Smooth muscle cell (in vitro differentiated cells): ENCODE measurements at regions not wholly inside any gene's neighbourhood (a gene's known extent, or its start where the extent isn't known, plus 50 kb on each side); places are given as distances from the start of the nearest gene placed in this dataset.

Experiments
- DNase-seq: peaks from one replicate; lab custom pipeline; 2025; ENCODE audit not compliant: unreplicated experiment; lab: John Stamatoyannopoulos, UW
- H2AFZ ChIP-seq: fragments of 200-600 bp; sonication (generic); 2 replicates; pipeline ENCODE4 v1.6.0; 2016; ENCODE audit warnings: antibody characterized with exemption, low read depth, mild to moderate bottlenecking
- H3F3A ChIP-seq: fragments of 200-600 bp; sonication (generic); 2 replicates; pipeline ENCODE4 v1.6.0; 2017; ENCODE audit warnings: antibody characterized with exemption, low read depth
- H3K27ac ChIP-seq: fragments of 200-600 bp; sonication (generic); 2 replicates; pipeline ENCODE4 v1.5.1; 2016; ENCODE audit warnings: low read depth, mild to moderate bottlenecking
- H3K27me3 ChIP-seq: fragments of 200-600 bp; sonication (generic); 2 replicates; pipeline ENCODE4 v1.6.1; 2016; ENCODE audit warnings: low read depth, mild to moderate bottlenecking
- H3K36me3 ChIP-seq: fragments of 200-600 bp; sonication (generic); 2 replicates; pipeline ENCODE4 v1.5.1; 2016; ENCODE audit warnings: low read depth
- H3K4me1 ChIP-seq: fragments of 200-600 bp; sonication (generic); 2 replicates; pipeline ENCODE4 v1.5.1; 2016; ENCODE audit warnings: low read depth
- H3K4me2 ChIP-seq: fragments of 200-600 bp; sonication (generic); 2 replicates; pipeline ENCODE4 v1.6.0; 2016; ENCODE audit warnings: mild to moderate bottlenecking
- H3K4me3 ChIP-seq: fragments of 200-600 bp; sonication (generic); 2 replicates; pipeline ENCODE4 v1.5.1; 2016; ENCODE audit warnings: mild to moderate bottlenecking
- H3K79me2 ChIP-seq: fragments of 200-600 bp; sonication (generic); 2 replicates; pipeline ENCODE4 v1.6.0; 2016; ENCODE audit warnings: low read depth, mild to moderate bottlenecking
- H3K9ac ChIP-seq: fragments of 200-600 bp; sonication (generic); 2 replicates; pipeline ENCODE4 v1.6.0; 2016; ENCODE audit warnings: low read depth
- H3K9me3 ChIP-seq: fragments of 200-600 bp; sonication (generic); replicated peaks from 2 replicates; pipeline ENCODE4 v1.5.1; 2016; ENCODE audit warnings: low read depth
- H4K20me1 ChIP-seq: fragments of 200-600 bp; sonication (generic); 2 replicates; pipeline ENCODE4 v1.6.0; 2016; ENCODE audit warnings: low read depth
- CTCF ChIP-seq: fragments of 200-600 bp; sonication (generic); IDR thresholded peaks from 2 replicates; pipeline ENCODE4 v1.5.1; 2017; ENCODE audit warnings: borderline replicate concordance, mild to moderate bottlenecking, antibody characterized with exemption; ENCODE audit not compliant: insufficient read depth, poor library complexity, severe bottlenecking
- WGBS: methylation state at CpG from one replicate; pipeline ENCODE4 v1.1.7; 2016; ENCODE audit warnings: low lambda C conversion rate; 5-methylcytosine and 5-hydroxymethylcytosine counted together

- Histone ChIP-seq H2AFZ (no peak overlapping the region), H3K79me2 (peaks cover 4% of the 10 kb centered on the region), H3F3A (no peaks in the 10 kb centered on the region), H3K4me1 (peaks cover 17% of the 10 kb centered on the region), H3K9ac (no peak overlapping the region), H3K36me3 (no peaks in the 10 kb centered on the region), H3K9me3 (no peaks in the 10 kb centered on the region), H4K20me1 (peaks cover 96% of the 10 kb centered on the region), H3K4me2 (no peak overlapping the region), H3K27ac (no peak overlapping the region), H3K27me3 (no peaks in the 10 kb centered on the region), H3K4me3 (no peak overlapping the region)
- no peak for TF ChIP-seq CTCF
- 74% methylated on average over 10 of the region's 11 CpGs for WGBS
- DNase-seq, result no peak
Measured at GRCh38 chr4:3365326-3365725, 72.5 kb downstream of the RGS12 start.

DNA sequence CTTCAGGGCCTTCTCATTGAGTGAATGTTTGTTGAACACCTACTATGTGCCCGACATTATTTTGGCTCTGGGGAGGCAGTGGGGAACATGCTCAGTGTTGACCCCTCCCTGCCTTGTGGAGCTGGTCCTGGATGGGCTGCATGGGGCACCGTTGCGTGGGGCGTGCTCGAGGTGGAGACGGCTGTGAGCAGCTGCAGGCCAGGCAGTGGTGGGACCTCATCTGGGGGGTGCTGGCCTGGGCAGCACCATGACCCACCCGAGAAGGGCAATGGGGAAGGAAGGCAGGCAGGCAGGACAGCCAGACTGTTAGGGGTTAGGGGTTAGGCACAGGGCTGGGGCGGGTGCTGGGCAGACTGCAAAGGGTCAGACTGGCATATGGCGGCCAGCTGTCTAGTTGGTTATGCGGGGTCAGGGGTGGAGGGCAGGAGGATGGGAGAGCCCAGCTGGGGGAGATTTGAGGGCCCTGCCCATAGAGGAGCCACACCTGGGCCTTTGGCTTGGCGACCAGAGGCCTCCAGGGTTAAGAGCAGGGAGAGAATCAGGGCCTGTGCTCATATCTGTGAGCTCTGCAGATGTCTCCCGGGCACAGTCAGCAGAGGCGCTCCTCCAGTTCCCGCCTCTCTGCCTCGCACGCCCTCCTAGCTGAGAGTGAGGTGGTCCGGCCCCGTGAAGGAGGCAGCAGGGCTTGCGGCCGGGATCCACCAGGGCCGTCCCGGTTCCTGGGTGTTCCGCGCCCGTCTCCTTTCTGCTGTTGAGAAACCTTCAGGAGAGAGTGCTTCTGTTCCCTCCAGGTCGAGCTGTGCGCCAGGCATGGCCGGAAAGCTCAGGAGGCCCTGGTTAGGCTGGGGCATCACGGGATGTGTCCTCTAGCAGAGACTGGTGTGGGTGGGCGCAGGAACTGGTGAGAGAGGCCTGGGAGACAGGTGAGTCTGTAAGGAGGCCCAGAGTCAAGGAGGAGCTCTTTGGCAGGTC is 73.3 kb downstream of the RGS12 start:
- Histone ChIP-seq H3K4me1 (peaks cover 26% of the 10 kb centered on the region), H3K27ac (no peak overlapping the region), H4K20me1 (peaks cover 96% of the 10 kb centered on the region), H3F3A (no peaks in the 10 kb centered on the region), H3K9me3 (no peaks in the 10 kb centered on the region), H3K9ac (no peak overlapping the region), H3K79me2 (peaks cover 12% of the 10 kb centered on the region), H3K4me3 (no peak overlapping the region), H3K27me3 (no peaks in the 10 kb centered on the region), H3K4me2 (no peak overlapping the region), H2AFZ (no peak overlapping the region), H3K36me3 (no peaks in the 10 kb centered on the region)
- no peak for TF ChIP-seq CTCF
- WGBS, result 93% methylated on average over 30 of the region's 30 CpGs
- DNase-seq, result no peak

DNA sequence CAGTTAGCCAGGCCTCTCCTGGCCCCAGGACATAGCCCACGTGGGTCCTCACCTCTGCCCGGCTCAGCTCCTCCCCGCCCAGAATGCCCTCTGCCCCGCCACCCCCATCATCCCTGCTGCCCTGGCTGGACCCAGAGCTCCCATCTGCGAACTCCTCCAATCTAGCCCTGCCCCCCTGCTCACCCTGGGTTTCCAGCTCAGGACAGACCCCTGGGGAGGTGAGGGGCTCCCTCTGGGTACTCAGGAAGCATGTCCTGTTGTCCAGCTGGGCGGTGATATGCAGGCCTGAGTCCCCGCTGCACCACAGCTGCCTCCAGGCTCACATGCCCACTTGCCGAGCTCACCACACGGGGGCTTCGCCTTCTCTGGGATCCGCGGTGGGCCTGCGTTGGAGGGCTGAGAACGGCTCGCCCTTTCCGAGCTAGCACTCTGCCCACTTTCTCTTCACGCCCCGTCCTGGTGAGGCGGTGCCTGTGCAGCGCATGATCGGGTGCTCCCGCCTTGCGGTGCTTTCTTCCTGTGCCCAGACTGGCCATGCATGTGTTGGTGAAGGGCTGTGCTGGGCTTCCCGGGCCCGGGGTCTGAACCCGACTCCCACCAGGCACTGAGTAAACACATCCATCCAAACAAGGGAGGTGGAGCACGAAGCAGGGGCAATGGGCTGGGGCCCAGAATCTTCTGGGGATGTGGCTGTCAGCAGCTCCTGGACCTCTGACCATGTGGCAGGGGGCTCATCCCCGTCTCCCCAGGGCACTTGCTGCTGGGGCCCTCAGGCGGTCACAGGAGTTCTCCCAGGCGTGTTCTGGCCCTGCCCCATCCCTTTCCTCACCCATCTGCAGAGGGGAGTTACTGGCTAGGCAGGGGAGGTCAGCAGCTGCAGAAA is 74.3 kb downstream of the RGS12 start:
- Histone ChIP-seq H4K20me1 (peaks cover 96% of the 10 kb centered on the region), H3K9me3 (no peaks in the 10 kb centered on the region), H3K4me3 (no peak overlapping the region), H3K79me2 (peaks cover 12% of the 10 kb centered on the region), H3K4me1 (peaks cover 35% of the 10 kb centered on the region), H3F3A (no peaks in the 10 kb centered on the region), H3K36me3 (no peaks in the 10 kb centered on the region), H3K9ac (no peak overlapping the region), H3K4me2 (no peak overlapping the region), H3K27me3 (no peaks in the 10 kb centered on the region), H2AFZ (no peak overlapping the region), H3K27ac (no peak overlapping the region)
- TF ChIP-seq CTCF, result no peak
- WGBS, result 89% methylated on average over 29 of the region's 30 CpGs
- no peak for DNase-seq
